Neural cell (in vitro differentiated cells): ENCODE measurements at regions not wholly inside any gene's neighbourhood (a gene's known extent, or its start where the extent isn't known, plus 50 kb on each side); places are given as distances from the start of the nearest gene placed in this dataset.

ENCODE experiments used
- H2AFZ ChIP-seq: fragments of 200-600, 300-800 bp; sonication (generic), shearing (Covaris generic); 2 replicates; pipeline ENCODE4 v1.6.0; 2014; ENCODE audit warnings: low read depth, mild to moderate bottlenecking, antibody characterized with exemption, low read length, moderate library complexity
- H3F3A ChIP-seq: fragments of 200-600 bp; shearing (Covaris generic); 2 replicates; pipeline ENCODE4 v1.6.1; 2016; ENCODE audit warnings: mild to moderate bottlenecking, moderate library complexity, mixed read lengths, antibody characterized with exemption, low read length; ENCODE audit not compliant: insufficient read depth, poor library complexity, severe bottlenecking
- H3K27ac ChIP-seq: fragments of 200-600, 300-800 bp; sonication (generic), shearing (Covaris generic); 2 replicates; pipeline ENCODE4 v1.5.1; 2014; ENCODE audit warnings: mild to moderate bottlenecking, low read length, moderate library complexity
- H3K27me3 ChIP-seq: fragments of 300-800, 200-600 bp; sonication (generic), shearing (Covaris generic); 2 replicates; pipeline ENCODE4 v1.6.0; 2014; ENCODE audit warnings: mild to moderate bottlenecking, low read depth, low read length, moderate library complexity; ENCODE audit not compliant: insufficient read depth
- H3K36me3 ChIP-seq: fragments of 300-800, 200-600 bp; sonication (generic), shearing (Covaris generic); 2 replicates; pipeline ENCODE4 v1.5.1; 2014; ENCODE audit warnings: mild to moderate bottlenecking, antibody characterized with exemption, low read length, moderate library complexity; ENCODE audit not compliant: insufficient read depth
- H3K4me2 ChIP-seq: fragments of 300-800, 200-600 bp; sonication (generic), shearing (Covaris generic); 2 replicates; pipeline ENCODE4 v1.6.0; 2014; ENCODE audit warnings: mild to moderate bottlenecking, low read length
- H3K4me3 ChIP-seq: fragments of 300-800, 200-600 bp; sonication (generic), shearing (Covaris generic); 2 replicates; pipeline ENCODE4 v1.5.1; 2014; ENCODE audit warnings: mild to moderate bottlenecking, low read length, moderate library complexity
- H3K79me2 ChIP-seq: fragments of 200-600 bp; shearing (Covaris generic); replicated peaks from 2 replicates; pipeline ENCODE4 v1.6.0; 2014; ENCODE audit warnings: mild to moderate bottlenecking, low read length, moderate library complexity; ENCODE audit not compliant: insufficient read depth
- H3K9ac ChIP-seq: fragments of 300-800, 200-600 bp; sonication (generic), shearing (Covaris generic); 2 replicates; pipeline ENCODE4 v1.6.1; 2016; ENCODE audit warnings: mild to moderate bottlenecking, low read length, mixed read lengths
- H3K9me2 ChIP-seq: fragments of 200-600 bp; shearing (Covaris generic); 2 replicates; pipeline ENCODE4 v1.6.1; 2016; ENCODE audit warnings: mild to moderate bottlenecking, low read length, mixed read lengths; ENCODE audit not compliant: insufficient read depth
- H3K9me3 ChIP-seq: fragments of 200-600, 300-800 bp; sonication (generic), shearing (Covaris generic); 2 replicates; pipeline ENCODE4 v1.6.1; 2016; ENCODE audit warnings: mild to moderate bottlenecking, mixed run types, low read length, moderate library complexity, mixed read lengths
- H4K20me1 ChIP-seq: fragments of 200-600 bp; shearing (Covaris generic); 2 replicates; pipeline ENCODE4 v1.6.1; 2016; ENCODE audit warnings: mild to moderate bottlenecking, mixed run types; ENCODE audit not compliant: insufficient read depth
- EP300 ChIP-seq: fragments of 450-650 bp; conservative IDR thresholded peaks from 2 replicates; pipeline ENCODE4 v1.6.1; 2014; ENCODE audit warnings: antibody characterized with exemption, mild to moderate bottlenecking, moderate library complexity; ENCODE audit not compliant: poor library complexity, severe bottlenecking
- EZH2 ChIP-seq: fragments of 200-600, 300-800 bp; shearing (Covaris generic), sonication (generic); IDR thresholded peaks from 2 replicates; pipeline ENCODE4 v1.6.1; 2014; ENCODE audit warnings: antibody characterized with exemption, low read length, borderline replicate concordance, mild to moderate bottlenecking; ENCODE audit not compliant: insufficient read depth, poor library complexity, severe bottlenecking
- MXI1 ChIP-seq: fragments of 450-650 bp; conservative IDR thresholded peaks from 2 replicates; pipeline ENCODE4 v1.6.1; 2014; ENCODE audit warnings: antibody characterized with exemption, mild to moderate bottlenecking; ENCODE audit not compliant: poor library complexity, severe bottlenecking
- POLR2AphosphoS5 ChIP-seq: IDR thresholded peaks from 2 replicates; pipeline ENCODE4 v1.6.1; 2012
- RAD21 ChIP-seq: fragments of 450-650 bp; conservative IDR thresholded peaks from 2 replicates; pipeline ENCODE4 v1.6.1; 2014; ENCODE audit warnings: antibody characterized with exemption, mild to moderate bottlenecking, moderate library complexity
- SMC3 ChIP-seq: fragments of 450-650 bp; conservative IDR thresholded peaks from 2 replicates; pipeline ENCODE4 v1.6.1; 2014; ENCODE audit warnings: antibody characterized with exemption, mild to moderate bottlenecking, moderate library complexity; ENCODE audit not compliant: poor library complexity
- TAF1 ChIP-seq: IDR thresholded peaks from 2 replicates; pipeline ENCODE4 v1.6.1; 2012; ENCODE audit warnings: low read depth
- TF ChIP-seq, protein P1 (sequence below): fragments of 450-650 bp; IDR thresholded peaks from 2 replicates; pipeline ENCODE4 v1.5.1; 2014; ENCODE audit warnings: antibody characterized with exemption, mild to moderate bottlenecking, moderate library complexity; ENCODE audit not compliant: poor library complexity, severe bottlenecking
- TF ChIP-seq, protein P2 (sequence below): IDR thresholded peaks from 2 replicates; pipeline ENCODE4 v1.6.1; 2012; ENCODE audit warnings: borderline replicate concordance

DNA sequence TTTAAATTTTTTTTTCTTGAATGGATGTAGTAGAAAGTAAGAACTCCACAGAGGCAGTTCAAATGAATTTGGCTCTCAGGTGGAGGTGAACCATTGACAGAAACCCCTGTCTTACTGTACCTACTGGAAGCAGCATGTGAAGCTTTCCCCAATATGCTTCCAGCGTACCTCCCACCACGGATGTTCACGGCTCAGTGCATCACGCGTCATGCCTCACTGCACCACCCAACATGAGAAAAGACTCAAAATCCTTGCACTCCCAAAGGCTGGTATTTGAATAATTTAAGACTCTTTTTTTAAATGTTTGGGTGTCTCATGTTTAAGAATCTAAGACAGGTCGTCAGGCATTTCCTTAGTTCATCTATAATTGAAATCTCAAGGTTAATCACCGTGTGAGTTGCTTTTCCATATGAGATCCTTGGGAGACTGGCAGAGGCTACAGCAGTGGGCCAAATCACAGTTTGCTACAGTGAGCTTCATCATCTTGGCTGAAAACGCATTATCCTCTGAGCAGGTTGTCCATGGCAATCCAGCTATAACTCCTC lies 846.4 kb downstream of the DCDC2C start:
- H3F3A ChIP-seq, result no peaks in the 10 kb centered on the region
- no peaks in the 10 kb centered on the region for H3K9me2 ChIP-seq
- H3K9ac ChIP-seq, result no peak overlapping the region
- no peak overlapping the region for H2AFZ ChIP-seq
- no peak overlapping the region for H3K27ac ChIP-seq
- no peak for TF ChIP-seq EP300
- no peak for TF ChIP-seq EZH2
- TF ChIP-seq, protein P1, sequence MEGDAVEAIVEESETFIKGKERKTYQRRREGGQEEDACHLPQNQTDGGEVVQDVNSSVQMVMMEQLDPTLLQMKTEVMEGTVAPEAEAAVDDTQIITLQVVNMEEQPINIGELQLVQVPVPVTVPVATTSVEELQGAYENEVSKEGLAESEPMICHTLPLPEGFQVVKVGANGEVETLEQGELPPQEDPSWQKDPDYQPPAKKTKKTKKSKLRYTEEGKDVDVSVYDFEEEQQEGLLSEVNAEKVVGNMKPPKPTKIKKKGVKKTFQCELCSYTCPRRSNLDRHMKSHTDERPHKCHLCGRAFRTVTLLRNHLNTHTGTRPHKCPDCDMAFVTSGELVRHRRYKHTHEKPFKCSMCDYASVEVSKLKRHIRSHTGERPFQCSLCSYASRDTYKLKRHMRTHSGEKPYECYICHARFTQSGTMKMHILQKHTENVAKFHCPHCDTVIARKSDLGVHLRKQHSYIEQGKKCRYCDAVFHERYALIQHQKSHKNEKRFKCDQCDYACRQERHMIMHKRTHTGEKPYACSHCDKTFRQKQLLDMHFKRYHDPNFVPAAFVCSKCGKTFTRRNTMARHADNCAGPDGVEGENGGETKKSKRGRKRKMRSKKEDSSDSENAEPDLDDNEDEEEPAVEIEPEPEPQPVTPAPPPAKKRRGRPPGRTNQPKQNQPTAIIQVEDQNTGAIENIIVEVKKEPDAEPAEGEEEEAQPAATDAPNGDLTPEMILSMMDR, result no peak
- TF ChIP-seq SMC3, result no peak
- TF ChIP-seq MXI1, result no peak
- no peak for TF ChIP-seq TAF1
- H4K20me1 ChIP-seq, result no peaks in the 10 kb centered on the region
- no peaks in the 10 kb centered on the region for H3K27me3 ChIP-seq
- no peaks in the 10 kb centered on the region for H3K79me2 ChIP-seq
- H3K4me3 ChIP-seq, result no peak overlapping the region
- no peak overlapping the region for H3K4me2 ChIP-seq
- H3K36me3 ChIP-seq, result no peaks in the 10 kb centered on the region
- no peaks in the 10 kb centered on the region for H3K9me3 ChIP-seq

DNA sequence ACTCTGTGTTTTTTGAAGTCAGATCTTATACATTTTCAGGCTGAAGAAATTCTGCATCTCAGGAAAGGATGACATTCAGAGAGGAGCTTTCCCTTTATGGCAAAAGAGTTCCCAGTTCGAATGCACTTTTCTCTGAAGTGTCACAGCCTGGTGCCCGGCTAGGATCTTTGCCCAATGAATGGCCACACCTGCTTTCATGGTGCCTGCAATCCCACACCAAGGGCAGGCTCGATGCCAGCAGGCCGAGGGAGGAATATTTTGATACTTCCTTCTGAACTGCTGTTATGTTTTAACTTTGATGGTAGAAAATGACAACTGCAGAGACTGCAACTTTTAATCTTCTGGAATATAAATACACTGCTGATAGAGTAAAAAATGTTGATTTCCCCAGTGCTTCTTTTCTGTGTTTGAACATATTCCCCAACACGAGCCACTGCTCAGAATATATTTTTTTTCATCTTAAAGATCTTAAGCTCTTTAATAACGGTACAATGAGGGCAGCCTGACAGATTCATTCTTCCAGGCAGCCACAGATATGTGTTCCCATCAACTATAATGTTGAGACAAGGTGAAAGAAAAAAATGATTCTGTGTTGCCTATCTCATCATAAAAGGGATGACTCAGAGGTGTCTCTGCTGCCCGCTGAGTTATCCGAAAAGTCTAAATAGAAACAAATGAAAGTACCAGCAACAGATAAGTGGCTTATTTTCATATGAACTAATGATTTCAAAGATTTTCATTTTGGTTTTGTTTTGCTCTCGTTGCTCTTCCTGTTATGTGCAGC lies 848.5 kb downstream of the DCDC2C start:
- Histone ChIP-seq H3K9me3 (no peaks in the 10 kb centered on the region), H3F3A (no peaks in the 10 kb centered on the region), H3K36me3 (no peaks in the 10 kb centered on the region), H3K9me2 (no peaks in the 10 kb centered on the region), H3K79me2 (no peaks in the 10 kb centered on the region), H3K27ac (no peak overlapping the region), H3K4me3 (no peak overlapping the region), H3K9ac (no peak overlapping the region), H3K4me2 (no peak overlapping the region), H3K27me3 (no peaks in the 10 kb centered on the region), H4K20me1 (no peaks in the 10 kb centered on the region), H2AFZ (no peak overlapping the region)
- no peak for TF ChIP-seq POLR2AphosphoS5
- no peak for TF ChIP-seq MXI1
- TF ChIP-seq SMC3, result no peak
- TF ChIP-seq RAD21, result no peak
- TF ChIP-seq, protein P1, result no peak
- no peak for TF ChIP-seq EP300

DNA sequence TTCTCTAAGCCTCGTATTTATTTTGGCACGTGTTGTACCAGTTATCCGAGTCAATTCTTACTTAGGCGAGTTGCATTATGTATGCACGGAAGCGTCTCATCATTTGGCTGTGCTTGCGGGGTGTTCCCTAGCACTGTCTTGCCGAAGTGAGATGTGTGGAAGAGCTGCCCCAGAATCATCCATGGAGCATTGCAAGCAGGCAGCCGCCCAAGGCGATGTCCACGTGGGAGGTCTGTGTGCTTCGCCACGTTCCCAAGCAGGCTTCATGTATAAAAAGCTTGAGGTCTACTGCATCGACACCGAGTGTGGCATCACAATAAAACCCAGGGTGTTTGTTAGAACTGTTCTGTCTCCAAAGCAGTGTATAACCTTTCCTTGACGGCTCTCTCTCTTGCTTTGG lies 849.9 kb downstream of the DCDC2C start:
- H2AFZ ChIP-seq, result no peak overlapping the region
- no peaks in the 10 kb centered on the region for H3K36me3 ChIP-seq
- no peaks in the 10 kb centered on the region for H4K20me1 ChIP-seq
- no peak overlapping the region for H3K27ac ChIP-seq
- no peaks in the 10 kb centered on the region for H3K79me2 ChIP-seq
- H3K9me2 ChIP-seq, result no peaks in the 10 kb centered on the region
- no peaks in the 10 kb centered on the region for H3K9me3 ChIP-seq
- no peak overlapping the region for H3K9ac ChIP-seq
- no peak overlapping the region for H3K4me3 ChIP-seq
- H3K27me3 ChIP-seq, result no peaks in the 10 kb centered on the region
- H3K4me2 ChIP-seq, result no peak overlapping the region
- H3F3A ChIP-seq, result no peaks in the 10 kb centered on the region
- TF ChIP-seq, protein P1, result no peak
- TF ChIP-seq MXI1 (no peak), SMC3 (no peak), EZH2 (no peak), TAF1 (no peak), POLR2AphosphoS5 (no peak), EP300 (no peak), RAD21 (no peak)
- TF ChIP-seq, protein P2, sequence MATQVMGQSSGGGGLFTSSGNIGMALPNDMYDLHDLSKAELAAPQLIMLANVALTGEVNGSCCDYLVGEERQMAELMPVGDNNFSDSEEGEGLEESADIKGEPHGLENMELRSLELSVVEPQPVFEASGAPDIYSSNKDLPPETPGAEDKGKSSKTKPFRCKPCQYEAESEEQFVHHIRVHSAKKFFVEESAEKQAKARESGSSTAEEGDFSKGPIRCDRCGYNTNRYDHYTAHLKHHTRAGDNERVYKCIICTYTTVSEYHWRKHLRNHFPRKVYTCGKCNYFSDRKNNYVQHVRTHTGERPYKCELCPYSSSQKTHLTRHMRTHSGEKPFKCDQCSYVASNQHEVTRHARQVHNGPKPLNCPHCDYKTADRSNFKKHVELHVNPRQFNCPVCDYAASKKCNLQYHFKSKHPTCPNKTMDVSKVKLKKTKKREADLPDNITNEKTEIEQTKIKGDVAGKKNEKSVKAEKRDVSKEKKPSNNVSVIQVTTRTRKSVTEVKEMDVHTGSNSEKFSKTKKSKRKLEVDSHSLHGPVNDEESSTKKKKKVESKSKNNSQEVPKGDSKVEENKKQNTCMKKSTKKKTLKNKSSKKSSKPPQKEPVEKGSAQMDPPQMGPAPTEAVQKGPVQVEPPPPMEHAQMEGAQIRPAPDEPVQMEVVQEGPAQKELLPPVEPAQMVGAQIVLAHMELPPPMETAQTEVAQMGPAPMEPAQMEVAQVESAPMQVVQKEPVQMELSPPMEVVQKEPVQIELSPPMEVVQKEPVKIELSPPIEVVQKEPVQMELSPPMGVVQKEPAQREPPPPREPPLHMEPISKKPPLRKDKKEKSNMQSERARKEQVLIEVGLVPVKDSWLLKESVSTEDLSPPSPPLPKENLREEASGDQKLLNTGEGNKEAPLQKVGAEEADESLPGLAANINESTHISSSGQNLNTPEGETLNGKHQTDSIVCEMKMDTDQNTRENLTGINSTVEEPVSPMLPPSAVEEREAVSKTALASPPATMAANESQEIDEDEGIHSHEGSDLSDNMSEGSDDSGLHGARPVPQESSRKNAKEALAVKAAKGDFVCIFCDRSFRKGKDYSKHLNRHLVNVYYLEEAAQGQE, result no peak
